AG10803 (cell line): ENCODE measurements at regions not wholly inside any gene's neighbourhood (a gene's known extent, or its start where the extent isn't known, plus 50 kb on each side); places are given as distances from the start of the nearest gene placed in this dataset.

ENCODE experiments used
- DNase-seq: peaks from one replicate; pipeline ENCODE4 v3.0.0; 2010; ENCODE audit warnings: low read depth
- H3K4me3 ChIP-seq: 2 replicates; pipeline ENCODE4 v1.5.1; 2011; ENCODE audit warnings: mild to moderate bottlenecking, low read length, control low read depth
- CTCF ChIP-seq: conservative IDR thresholded peaks from 2 replicates; pipeline ENCODE4 v1.5.1; 2011; ENCODE audit warnings: mild to moderate bottlenecking, low read length, control low read depth, inconsistent platforms

GRCh38 chr1:93013145-93014065, 52.1 kb upstream of the DIPK1A start:
- no peak overlapping the region for H3K4me3 ChIP-seq
- no peak for DNase-seq
- no peak for TF ChIP-seq CTCF

- no peak for DNase-seq
- H3K4me3 ChIP-seq: no peak overlapping the region
- TF ChIP-seq CTCF: no peak
These were observed 52.9 kb upstream of the DIPK1A start for GRCh38 chr1:93014168-93014567.

GRCh38 chr1:93015590-93015989, 54.3 kb upstream of the DIPK1A start:
- no peak for TF ChIP-seq CTCF
- H3K4me3 ChIP-seq: no peak overlapping the region
- peak; percentile 61 for DNase-seq

- H3K4me3 ChIP-seq: no peak overlapping the region; the same call in 1 of the 2 replicates
- DNase-seq: peak; percentile 18
- TF ChIP-seq CTCF: no peak
These were observed 54.9 kb upstream of the DIPK1A start for GRCh38 chr1:93016171-93016570.

- no peak overlapping the region for H3K4me3 ChIP-seq
- peak; percentile 62 for DNase-seq
- peak; percentile 84 for TF ChIP-seq CTCF
These were observed 57.4 kb upstream of the MTF2 start for GRCh38 chr1:93021539-93022134.

- DNase-seq: no peak
- no peak for TF ChIP-seq CTCF
- no peak overlapping the region for H3K4me3 ChIP-seq
These were observed 56.5 kb upstream of the MTF2 start for GRCh38 chr1:93022580-93022979.

GRCh38 chr1:93023281-93023680, 55.8 kb upstream of the MTF2 start:
- TF ChIP-seq CTCF: no peak
- no peak overlapping the region for H3K4me3 ChIP-seq

More at GRCh38 chr1:93023281-93023680, 55.8 kb upstream of the MTF2 start:
- DNase-seq: no peak
